GM12864 (cell line): ENCODE measurements at regions not wholly inside any gene's neighbourhood (a gene's known extent, or its start where the extent isn't known, plus 50 kb on each side); places are given as distances from the start of the nearest gene placed in this dataset.

Experiments
- DNase-seq: peaks from one replicate; pipeline ENCODE4 v3.0.0-alpha.2; 2011; ENCODE audit warnings: low read depth
- H3K4me3 ChIP-seq: 2 replicates; pipeline ENCODE4 v1.5.1; 2011; ENCODE audit warnings: mild to moderate bottlenecking, low read depth, low read length, control low read depth
- CTCF ChIP-seq: IDR thresholded peaks from 2 replicates; pipeline ENCODE4 v1.5.1; 2011; ENCODE audit warnings: low read depth, mild to moderate bottlenecking, moderate library complexity, low read length, control low read depth, inconsistent platforms; ENCODE audit errors: missing control alignments

GRCh38 chr9:26301659-26302058 lies 590.9 kb downstream of the CAAP1 start:
- no peak for TF ChIP-seq CTCF
- no peak overlapping the region for H3K4me3 ChIP-seq
- no peak for DNase-seq

GRCh38 chr9:26301046-26301445 lies 591.6 kb downstream of the CAAP1 start:
- no peak for TF ChIP-seq CTCF

GRCh38 chr9:26296910-26297572 lies 595.6 kb downstream of the CAAP1 start:
- H3K4me3 ChIP-seq = no peak overlapping the region
- no peak for TF ChIP-seq CTCF
- no peak for DNase-seq

More at GRCh38 chr9:26301046-26301445, 591.6 kb downstream of the CAAP1 start:
- H3K4me3 ChIP-seq = no peak overlapping the region
- DNase-seq = no peak

- no peak for TF ChIP-seq CTCF
- H3K4me3 ChIP-seq = no peak overlapping the region
- DNase-seq = no peak
Observed at GRCh38 chr9:26292943-26293342, 599.7 kb downstream of the CAAP1 start.

GRCh38 chr9:26271495-26272122 lies 593.4 kb upstream of the TUSC1 start:
- TF ChIP-seq CTCF = no peak
- no peak overlapping the region for H3K4me3 ChIP-seq
- no peak for DNase-seq

GRCh38 chr9:26266146-26266793 lies 588.0 kb upstream of the TUSC1 start:
- no peak for DNase-seq
- TF ChIP-seq CTCF = no peak
- no peak overlapping the region for H3K4me3 ChIP-seq
